ENCODE measurements at regions not wholly inside any gene's neighbourhood (a gene's known extent, or its start where the extent isn't known, plus 50 kb on each side); places are given as distances from the start of the nearest gene placed in this dataset.

GRCh38 chr10:130571674-130572073 is 435.5 kb downstream of the GLRX3 start (continued):
- TF ChIP-seq ZNF462 (CRISPR knock-in tag; IDR thresholded peaks at IDR 0.05) (no peak), JUNB (IDR thresholded peaks at IDR 0.05; ENCODE audit: unreplicated experiment) (no peak)

GRCh38 chr10:130573446-130573845 is 437.3 kb downstream of the GLRX3 start:
- peaks cover 94% of the 10 kb centered on the region for H3K9me3 Mint-ChIP-seq
- H3K4me1 Mint-ChIP-seq, result no peaks in the 10 kb centered on the region
- no peaks in the 10 kb centered on the region for H3F3A ChIP-seq (replicated peaks; ENCODE audit: low read depth)
- DNase-seq (ENCODE audit: low spot score), result no peak
- no peak for ATAC-seq
- no peak overlapping the region for H3K4me2 ChIP-seq
- H3K36me3 Mint-ChIP-seq (ENCODE audit: low read depth), result peaks cover 55% of the 10 kb centered on the region
- H3K27me3 Mint-ChIP-seq (ENCODE audit: insufficient read depth, low read depth, poor library complexity), result peaks cover 5% of the 10 kb centered on the region
- H2AFZ ChIP-seq, result no peak overlapping the region
- no peak overlapping the region for H3K27ac ChIP-seq (ENCODE audit: low read depth)
- no peaks in the 10 kb centered on the region for H3K4me1 ChIP-seq (ENCODE audit: insufficient read depth)
- no peak overlapping the region for H3K27ac Mint-ChIP-seq
- H3K36me3 ChIP-seq (ENCODE audit: insufficient read depth), result no peaks in the 10 kb centered on the region
- H3K4me3 ChIP-seq, result no peak overlapping the region
- H3K79me2 ChIP-seq (replicated peaks; ENCODE audit: insufficient read depth), result no peaks in the 10 kb centered on the region
- H3K9me2 ChIP-seq (ENCODE audit: insufficient read depth), result no peaks in the 10 kb centered on the region
- no peak overlapping the region for H3K4me3 Mint-ChIP-seq
- no peaks in the 10 kb centered on the region for H4K20me1 ChIP-seq (replicated peaks; ENCODE audit: insufficient read depth)
- no peak for TF ChIP-seq STAT1 (IDR thresholded peaks at IDR 0.05; ENCODE audit: unreplicated experiment)
- TF ChIP-seq CREB1 (CRISPR knock-in tag; IDR thresholded peaks at IDR 0.05; ENCODE audit: low read depth), result no peak
- no peak for TF ChIP-seq EZH2phosphoT487 (IDR thresholded peaks at IDR 0.05; ENCODE audit: unreplicated experiment)
- no peak for TF ChIP-seq POLR2AphosphoS5 (IDR thresholded peaks at IDR 0.05; ENCODE audit: low read depth)
- no peak for TF ChIP-seq ETS1 (IDR thresholded peaks at IDR 0.05)
- no peak for TF ChIP-seq ZNF331 (CRISPR knock-in tag; IDR thresholded peaks at IDR 0.05; ENCODE audit: low read depth)
- TF ChIP-seq REST (IDR thresholded peaks at IDR 0.05; ENCODE audit: unreplicated experiment), result no peak
- no peaks in the 10 kb centered on the region for H3K27me3 ChIP-seq (ENCODE audit: insufficient read depth)

All from GM23338 (cell line).